SIG-M5 treated with dmso at 0.1 percent for 504 hours (cell line): ENCODE measurements at regions not wholly inside any gene's neighbourhood (a gene's known extent, or its start where the extent isn't known, plus 50 kb on each side); places are given as distances from the start of the nearest gene placed in this dataset.
"Not testable (repeated sequence)": the region's sequence is repeated elsewhere in the genome, so short reads cannot be mapped to it uniquely, and the experiment has no call there.

ENCODE experiments used
- DNase-seq: peaks from one replicate; lab custom pipeline; 2025; ENCODE audit not compliant: unreplicated experiment; lab: John Stamatoyannopoulos, UW

DNA sequence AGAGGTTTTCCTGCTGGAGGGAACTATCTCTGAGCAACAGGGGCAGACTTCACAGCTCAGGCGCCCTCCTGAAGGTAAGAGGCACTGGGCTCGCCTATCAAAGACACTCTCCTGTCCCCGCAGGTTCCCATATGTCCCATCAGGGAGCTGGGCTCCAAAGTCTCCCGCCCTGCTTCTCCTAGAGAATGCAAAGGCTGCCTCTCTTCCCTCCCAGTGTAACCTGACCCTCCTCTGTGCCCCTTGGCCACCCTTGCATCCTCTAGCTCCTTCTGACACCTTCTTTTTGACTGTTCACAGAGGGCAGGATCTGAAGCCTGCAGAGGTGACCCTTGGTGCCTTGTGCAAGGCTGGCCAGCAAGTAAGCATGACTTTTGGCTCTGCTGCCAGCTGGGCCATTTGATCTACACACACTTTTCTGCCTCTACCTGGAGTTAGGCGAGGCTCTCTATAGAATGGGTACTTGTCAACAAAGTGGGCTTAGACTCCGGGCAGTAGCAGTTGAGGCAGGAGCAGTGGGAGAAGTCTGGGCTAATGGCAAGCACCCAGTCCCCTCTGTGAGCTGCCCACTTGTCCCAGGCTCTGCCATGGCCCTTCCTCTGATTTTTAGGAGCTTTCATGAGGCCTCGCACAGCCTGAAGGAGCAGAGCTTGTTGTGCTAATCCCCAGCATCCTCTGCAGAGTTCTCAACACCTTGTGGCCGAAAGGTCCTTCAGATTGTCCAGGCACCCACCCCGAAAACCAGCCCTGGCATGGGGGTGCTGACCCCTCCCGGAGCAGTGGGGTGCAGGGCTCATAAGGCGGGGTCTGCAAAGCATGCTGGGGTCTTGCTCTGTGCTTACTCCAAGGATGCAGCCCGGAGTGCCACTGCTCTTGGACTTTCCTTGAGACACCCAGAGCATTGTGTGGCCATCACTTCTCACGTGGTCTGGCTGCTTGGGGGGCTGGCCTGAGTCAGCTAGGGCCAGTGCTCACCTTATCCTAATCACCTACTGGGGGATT, 122.9 kb downstream of the METRNL start:
- no peak for DNase-seq

DNA sequence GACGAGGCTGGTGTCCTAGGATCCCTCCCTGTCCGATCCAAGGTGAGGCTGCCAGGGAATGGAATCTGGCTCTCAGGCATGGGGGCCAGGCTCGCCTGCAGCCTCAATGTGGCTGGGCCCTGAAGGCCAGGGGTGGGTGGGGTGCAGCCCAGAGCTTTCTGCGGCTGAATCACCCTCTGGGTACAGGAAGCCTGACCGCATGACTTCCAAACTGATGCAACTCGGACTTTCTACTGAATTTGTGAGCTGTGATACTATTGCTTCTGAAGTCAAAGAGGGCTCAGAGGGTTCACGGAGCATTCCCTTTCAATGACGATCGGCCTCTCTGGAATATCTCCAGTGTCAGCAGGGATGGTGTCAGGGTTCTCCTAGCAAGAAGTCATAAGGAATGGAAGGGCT, 123.7 kb downstream of the METRNL start:
- peak; percentile 54 for DNase-seq

DNA sequence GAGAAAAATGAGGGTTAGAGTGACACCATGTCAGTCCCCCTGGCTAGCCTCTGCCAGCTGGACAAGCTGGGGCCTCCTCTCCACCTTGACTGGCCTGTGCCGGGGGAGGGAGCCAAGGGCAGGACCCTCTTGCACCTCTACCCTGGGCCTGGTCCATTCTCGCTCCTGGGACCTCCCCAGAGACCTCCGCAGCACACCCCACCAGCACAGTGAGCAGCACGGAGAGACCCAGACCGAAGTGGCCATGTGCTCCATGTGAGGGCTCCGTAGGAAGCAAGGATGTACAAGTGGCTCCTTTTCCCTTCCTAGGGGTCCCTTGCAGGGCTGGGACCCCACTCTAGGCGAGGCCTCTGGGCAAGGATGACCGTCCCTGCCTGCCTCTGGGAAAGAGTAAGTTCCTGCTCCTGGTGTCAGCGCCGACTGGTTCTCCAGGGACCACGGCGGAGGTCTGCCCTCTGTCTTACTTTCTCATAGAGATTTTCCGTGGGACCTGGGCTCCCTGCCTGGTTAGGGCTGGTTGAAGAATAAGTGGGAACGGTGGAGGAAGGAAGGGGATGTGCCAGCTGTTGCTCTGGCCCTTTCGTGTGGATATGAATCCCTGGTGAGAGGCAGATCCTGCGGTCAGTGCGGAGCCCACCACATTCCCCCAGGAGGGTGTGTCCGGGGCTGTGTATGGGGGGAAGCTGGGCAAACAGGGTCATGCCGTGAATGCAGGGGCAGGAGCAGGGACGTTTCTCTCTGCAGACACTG, 124.2 kb downstream of the METRNL start:
- DNase-seq, result no peak

DNA sequence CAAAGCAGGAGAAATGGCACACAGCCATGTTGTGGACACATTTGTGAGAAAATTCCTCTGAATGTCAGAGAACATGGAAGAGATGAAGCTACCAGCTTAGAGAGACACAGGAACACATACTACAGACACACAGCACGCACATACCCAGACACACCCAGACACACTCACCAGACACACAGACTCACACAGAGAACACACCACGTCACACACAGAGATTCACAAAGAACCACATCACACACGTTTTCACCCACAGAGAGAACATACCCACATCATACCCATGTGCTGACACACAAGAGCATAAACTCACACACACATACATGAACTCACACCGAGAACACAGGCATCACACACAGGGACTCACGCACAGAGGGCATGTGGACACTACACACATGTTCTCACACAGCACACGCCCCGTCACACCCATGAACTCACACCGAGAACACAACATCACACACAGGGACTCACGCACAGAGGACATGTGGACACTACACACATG, 124.9 kb downstream of the METRNL start:
- no peak for DNase-seq

DNA sequence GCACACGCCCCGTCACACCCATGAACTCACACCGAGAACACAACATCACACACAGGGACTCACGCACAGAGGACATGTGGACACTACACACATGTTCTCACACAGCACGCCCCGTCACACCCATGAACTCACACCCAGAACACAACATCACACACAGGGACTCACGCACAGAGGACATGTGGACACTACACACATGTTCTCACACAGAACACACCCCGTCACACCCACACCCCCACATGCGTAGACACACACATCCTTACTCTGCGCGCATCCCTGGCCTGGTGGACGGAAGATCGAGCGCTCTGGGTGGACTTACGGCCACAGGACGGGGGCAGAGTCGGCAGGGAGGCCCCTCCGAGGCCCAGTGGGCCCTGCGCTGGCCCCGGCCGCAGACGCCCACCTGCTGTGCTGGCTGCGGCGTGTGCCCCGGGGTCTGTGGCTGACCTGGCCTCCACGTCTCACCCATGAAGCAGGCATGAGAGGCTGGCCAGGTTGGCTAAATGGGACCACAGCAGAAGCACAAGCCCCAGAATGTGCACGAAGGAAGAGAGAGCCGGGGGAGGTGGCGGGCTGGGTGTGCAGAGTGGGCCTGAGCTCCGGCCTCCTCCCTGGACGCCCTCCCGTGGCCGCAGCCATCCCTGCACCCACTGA, 125.5 kb downstream of the METRNL start:
- not testable (repeated sequence) for DNase-seq

DNA sequence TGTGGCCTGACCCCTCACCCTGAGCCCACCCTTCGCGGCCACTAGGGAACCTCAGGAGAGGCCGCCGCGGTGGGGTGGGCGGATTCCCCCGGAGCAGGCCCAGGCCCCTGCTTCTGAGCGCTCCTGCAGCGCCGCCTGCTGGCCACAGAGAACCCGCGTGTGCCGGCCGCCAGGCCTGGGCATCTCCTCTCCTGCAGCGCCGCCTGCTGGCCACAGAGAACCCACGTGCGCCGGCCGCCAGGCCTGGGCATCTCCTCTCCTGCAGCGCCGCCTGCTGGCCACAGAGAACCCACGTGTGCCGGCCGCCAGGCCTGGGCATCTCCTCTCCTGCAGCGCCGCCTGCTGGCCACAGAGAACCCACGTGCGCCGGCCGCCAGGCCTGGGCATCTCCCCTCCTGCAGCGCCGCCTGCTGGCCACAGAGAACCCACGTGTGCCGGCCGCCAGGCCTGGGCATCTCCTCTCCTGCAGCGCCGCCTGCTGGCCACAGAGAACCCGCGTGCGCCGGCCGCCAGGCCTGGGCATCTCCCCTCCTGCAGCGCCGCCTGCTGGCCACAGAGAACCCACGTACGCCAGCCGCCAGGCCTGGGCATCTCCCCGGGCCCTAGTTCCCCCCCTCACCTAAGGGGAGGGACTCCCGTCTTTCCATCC, 126.1 kb downstream of the METRNL start:
- peak; percentile 37 for DNase-seq

DNA sequence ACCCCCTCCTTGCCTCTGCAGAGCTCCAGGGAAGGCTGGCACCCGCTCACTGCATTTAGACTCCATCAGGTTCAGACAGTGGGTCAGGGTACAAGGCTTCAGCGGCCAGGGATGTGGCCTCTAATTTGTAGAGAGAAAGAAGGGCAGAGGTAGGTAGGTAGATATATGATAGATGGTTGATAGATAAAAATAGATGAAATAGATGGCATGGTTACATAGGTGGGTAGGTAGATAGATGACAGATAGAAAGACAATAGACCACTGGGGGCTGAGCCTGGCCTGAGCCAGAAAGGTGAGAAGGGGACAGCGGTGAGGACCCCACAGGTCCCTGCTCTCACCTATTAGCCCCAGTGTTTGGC, 126.6 kb downstream of the METRNL start:
- not testable (repeated sequence) for DNase-seq

DNA sequence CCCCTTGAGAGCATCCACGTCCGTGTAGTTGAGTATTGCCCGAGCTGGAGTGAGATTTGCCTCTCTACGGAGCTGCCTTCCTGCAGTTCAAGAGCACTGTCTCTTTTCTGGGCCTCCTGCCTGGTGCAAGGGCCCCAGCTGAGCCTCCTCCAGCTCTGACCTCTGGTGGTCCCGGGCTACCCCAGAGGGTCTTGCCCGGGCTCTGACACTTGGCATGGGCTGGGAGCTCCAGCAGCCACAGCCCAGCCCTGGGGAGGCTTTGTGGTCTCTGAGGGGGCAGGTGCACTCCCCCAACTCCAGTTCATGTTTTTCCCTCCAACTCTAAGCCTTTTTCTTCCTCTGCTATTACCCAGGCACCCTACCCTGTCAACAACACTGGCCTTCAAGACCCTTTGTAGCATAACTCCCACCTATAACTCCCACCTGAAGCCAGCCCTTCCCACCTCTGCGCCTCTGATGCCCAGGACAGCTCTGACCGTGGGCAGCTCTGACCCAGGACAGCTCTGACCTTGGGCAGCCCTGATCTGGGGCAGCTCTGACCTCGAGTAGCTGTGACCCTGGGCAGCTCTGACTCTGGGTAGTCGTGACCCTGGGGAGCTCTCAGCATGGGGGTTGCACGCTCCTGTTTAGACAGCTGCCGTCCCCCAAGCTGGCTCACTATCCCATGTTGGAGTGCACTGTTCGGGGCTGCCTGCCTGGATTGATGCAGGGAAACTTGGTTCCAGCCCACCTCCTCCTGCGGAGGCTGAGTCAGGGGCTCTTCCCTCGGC, 127.6 kb downstream of the METRNL start:
- DNase-seq, result not testable (repeated sequence)

DNA sequence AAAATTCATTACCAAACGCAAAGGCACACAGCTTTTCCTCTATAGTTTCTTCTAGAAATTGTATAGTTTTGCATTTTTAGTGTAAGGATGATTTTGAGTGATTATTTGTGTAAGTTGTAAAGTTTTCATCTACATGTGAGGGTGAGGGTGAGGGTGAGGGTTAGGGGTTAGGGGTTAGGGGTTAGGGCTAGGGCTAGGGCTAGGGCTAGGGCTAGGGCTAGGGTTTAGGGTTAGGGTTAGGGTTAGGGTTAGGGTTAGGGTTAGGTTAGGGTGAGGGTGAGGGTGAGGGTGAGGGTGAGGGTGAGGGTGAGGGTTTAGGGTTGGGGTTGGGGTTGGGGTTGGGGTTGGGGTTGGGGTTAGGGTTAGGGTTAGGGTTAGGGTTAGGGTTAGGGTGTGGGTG, 167.6 kb downstream of the METRNL start:
- DNase-seq, result not testable (repeated sequence)
